NCI-H524 (cell line): ENCODE measurements at regions not wholly inside any gene's neighbourhood (a gene's known extent, or its start where the extent isn't known, plus 50 kb on each side); places are given as distances from the start of the nearest gene placed in this dataset.

Source experiments
- DNase-seq, 2 experiments: peaks; one replicate each; lab custom pipeline; 2025; lab: John Stamatoyannopoulos, UW

- DNase-seq: no peak
Measured at GRCh38 chr9:68648164-68648563, 56.9 kb upstream of the PIP5K1B start.

GRCh38 chr9:68648971-68649370 is 56.1 kb upstream of the PIP5K1B start:
- DNase-seq: no peak

- DNase-seq: no peak
Measured at GRCh38 chr9:68651280-68651893, 53.7 kb upstream of the PIP5K1B start.

- DNase-seq: no peak
Measured at GRCh38 chr9:68653141-68653595, 51.9 kb upstream of the PIP5K1B start.

GRCh38 chr9:68654075-68654474 is 51.0 kb upstream of the PIP5K1B start:
- DNase-seq: no peak
